GM12878 (cell line): ENCODE measurements at regions not wholly inside any gene's neighbourhood (a gene's known extent, or its start where the extent isn't known, plus 50 kb on each side); places are given as distances from the start of the nearest gene placed in this dataset.

Experiments used
- ATAC-seq: fragments of 200-7000 bp; cut with Tn5 transposase; 3 replicates; pipeline ENCODE4 v1.9.1; 2020; ENCODE audit warnings: mild to moderate bottlenecking, moderate library complexity
- BruUV-seq: library from RNA; stranded (reverse); fragments of 400-500 nt; replicated peaks from 2 replicates; lab custom pipeline; 2021; lab: Mats Ljungman, UMichigan
- CTCF ChIA-PET: fragments of 300-600 bp; sonication (Branson Sonifier 250); formaldehyde crosslinking; extraction: SDS; loops from one replicate; lab custom pipeline; 2021; ENCODE audit warnings: inconsistent platforms; lab: Yijun Ruan, JAX
- POLR2A ChIA-PET: fragments of 350-600 bp; formaldehyde crosslinking; extraction: SDS; loops from one replicate; lab custom pipeline; 2021; ENCODE audit warnings: inconsistent platforms; lab: Charles Lee
- RAD21 ChIA-PET: fragments of 300-600 bp; sonication (Branson Sonifier 250); formaldehyde crosslinking; loops from one replicate; lab custom pipeline; 2023; ENCODE audit warnings: antibody characterized with exemption; ENCODE audit not compliant: unreplicated experiment; lab: Charles Lee
- SMC1A ChIA-PET: fragments of 300-600 bp; sonication (Branson Sonifier 250); formaldehyde crosslinking; loops from one replicate; lab custom pipeline; 2023; ENCODE audit not compliant: unreplicated experiment, uncharacterized antibody; lab: Charles Lee
- DNase-seq: peaks from one replicate; pipeline ENCODE4 v3.0.0-alpha.2; 2011; ENCODE audit warnings: low read depth, low spot score
- FAIRE-seq: peaks from 3 replicates; lab custom pipeline; 2011; peaks lifted over from hg19 to GRCh38; lab: Jason Lieb, UNC
- H2AFZ ChIP-seq: 2 replicates; pipeline ENCODE4 v1.6.0; 2011; ENCODE audit warnings: low read depth, low read length, control low read depth; ENCODE audit not compliant: control insufficient read depth
- H3K27ac ChIP-seq: 2 replicates; pipeline ENCODE4 v1.5.1; 2011; ENCODE audit warnings: control low read depth; ENCODE audit not compliant: control insufficient read depth, insufficient read depth
- H3K27me3 ChIP-seq, 2 experiments: replicated peaks in 1 of 2; 2 replicates each; pipeline versions ENCODE4 v1.6.0 to v1.6.1; 2011; ENCODE audit warnings: low read length in 1 of 2; ENCODE audit not compliant: control insufficient read depth in 2 of 2, insufficient read depth in 2 of 2
- H3K36me3 ChIP-seq, 2 experiments: 2 replicates each; pipeline ENCODE4 v1.5.1; 2011; ENCODE audit warnings: low read length in 1 of 2; ENCODE audit not compliant: control insufficient read depth in 2 of 2, insufficient read depth in 2 of 2
- H3K4me1 ChIP-seq: 2 replicates; pipeline ENCODE4 v1.6.1; 2011; ENCODE audit warnings: mild to moderate bottlenecking, low read length, moderate library complexity, mixed read lengths; ENCODE audit not compliant: control insufficient read depth, insufficient read depth
- H3K4me2 ChIP-seq: 2 replicates; pipeline ENCODE4 v1.6.0; 2011; ENCODE audit warnings: control low read depth; ENCODE audit not compliant: control insufficient read depth, insufficient read depth
- H3K4me3 ChIP-seq: fragments of 200-600 bp; sonication (generic); 2 replicates; pipeline ENCODE4 v1.5.1; 2016
- H3K79me2 ChIP-seq: 2 replicates; pipeline ENCODE4 v1.6.0; 2011; ENCODE audit warnings: low read length; ENCODE audit not compliant: control insufficient read depth, insufficient read depth
- H3K9ac ChIP-seq: 2 replicates; pipeline ENCODE4 v1.8.0; 2011; ENCODE audit warnings: low read length, control low read depth, mixed read lengths; ENCODE audit not compliant: control insufficient read depth, insufficient read depth
- H3K9me3 ChIP-seq: replicated peaks from 3 replicates; pipeline ENCODE4 v1.5.1; 2011; ENCODE audit warnings: mild to moderate bottlenecking, low read length; ENCODE audit not compliant: control insufficient read depth, insufficient read depth
- H4K20me1 ChIP-seq: 2 replicates; pipeline ENCODE4 v1.6.0; 2011; ENCODE audit not compliant: control insufficient read depth, insufficient read depth
- BACH1 ChIP-seq: fragments of 450-650 bp; IDR thresholded peaks from 2 replicates; pipeline ENCODE4 v1.6.1; 2017; ENCODE audit warnings: mild to moderate bottlenecking, borderline replicate concordance
- BCL3 ChIP-seq: IDR thresholded peaks from 2 replicates; pipeline ENCODE4 v1.6.1; 2011; ENCODE audit warnings: borderline replicate concordance, low read depth, mild to moderate bottlenecking, moderate library complexity, low read length; ENCODE audit not compliant: insufficient read depth, poor library complexity, severe bottlenecking
- BMI1 ChIP-seq: fragments of 450-650 bp; IDR thresholded peaks from 2 replicates; pipeline ENCODE4 v1.6.1; 2016; ENCODE audit warnings: mild to moderate bottlenecking, moderate library complexity, borderline replicate concordance
- CBX3 ChIP-seq: fragments of 200-600 bp; sonication (generic); IDR thresholded peaks from 2 replicates; pipeline ENCODE4 v1.6.1; 2016; ENCODE audit warnings: low read depth, borderline replicate concordance
- CEBPB ChIP-seq, 2 experiments: fragments of 150-350 bp in 1 of 2; IDR thresholded peaks; 2 replicates each; pipeline ENCODE4 v1.6.1; 2012 to 2014; ENCODE audit warnings: low read depth in 2 of 2, low read length in 2 of 2, borderline replicate concordance in 1 of 2, inconsistent platforms in 1 of 2
- HDGF ChIP-seq: fragments of 450-650 bp; IDR thresholded peaks from 2 replicates; pipeline ENCODE4 v1.6.1; 2016; ENCODE audit warnings: antibody characterized with exemption
- IKZF2 ChIP-seq, 2 experiments: fragments of 450-650 bp; IDR thresholded peaks; 2 replicates each; pipeline ENCODE4 v1.6.1; 2017; ENCODE audit warnings: mild to moderate bottlenecking in 2 of 2, moderate library complexity in 2 of 2
- JUNB ChIP-seq: IDR thresholded peaks from 2 replicates; pipeline ENCODE4 v1.6.1; 2016; ENCODE audit warnings: antibody characterized with exemption, mild to moderate bottlenecking
- KLF5 ChIP-seq: fragments of 450-650 bp; IDR thresholded peaks from 2 replicates; pipeline ENCODE4 v1.6.1; 2014; ENCODE audit warnings: mild to moderate bottlenecking; ENCODE audit not compliant: partially characterized antibody
- RB1 ChIP-seq: fragments of 450-650 bp; formaldehyde crosslinking; IDR thresholded peaks from 2 replicates; pipeline ENCODE4 v1.6.1; 2017; ENCODE audit warnings: mild to moderate bottlenecking, borderline replicate concordance
- USF2 ChIP-seq: IDR thresholded peaks from 2 replicates; pipeline ENCODE4 v1.6.1; 2011; ENCODE audit warnings: low read depth, low read length, improper control_type of control experiment, borderline replicate concordance
- ZBTB11 ChIP-seq: fragments of 450-650 bp; formaldehyde crosslinking; IDR thresholded peaks from 2 replicates; pipeline ENCODE4 v1.5.0; 2022; ENCODE audit warnings: mild to moderate bottlenecking, missing genetic modification characterization
- WGBS: methylation state at CpG from one replicate; pipeline ENCODE4 v1.1.6; 2016; ENCODE audit warnings: low lambda C conversion rate; ENCODE audit not compliant: insufficient replicate concordance, insufficient coverage; ENCODE audit errors: missing lambda C conversion rate; 5-methylcytosine and 5-hydroxymethylcytosine counted together
- in situ Hi-C: fragments of 300-500 bp; cut with MboI; formaldehyde crosslinking; loops from 9 replicates; pipeline ENCODE4 v1.14.3; 2018; ENCODE audit warnings: mixed read lengths
- intact Hi-C: fragments of 100-400 bp; cut with micrococcal nuclease; formaldehyde crosslinking; loops from one replicate; pipeline ENCODE4 v1.14.2; 2022; ENCODE audit not compliant: unreplicated experiment

GRCh38 chr12:46438719-46439319, 66.2 kb upstream of the SLC38A2 start:
- no peak for ATAC-seq
- intact Hi-C loops (no loop called here), in situ Hi-C loops (no loop called here)
- CTCF ChIA-PET: no interaction called here
- Histone ChIP-seq H3K27me3 (no peaks in the 10 kb centered on the region), H3K9me3 (no peaks in the 10 kb centered on the region; the same call in 2 of the 3 replicates), H3K36me3 (no peaks in the 10 kb centered on the region), H3K27ac (no peak overlapping the region), H4K20me1 (no peaks in the 10 kb centered on the region), H3K4me2 (no peak overlapping the region), H3K9ac (no peak overlapping the region), H3K79me2 (no peaks in the 10 kb centered on the region), H2AFZ (no peak overlapping the region), H3K4me3 (no peak overlapping the region), H3K4me1 (no peaks in the 10 kb centered on the region)
- TF ChIP-seq KLF5 (no peak), BCL3 (no peak), BACH1 (no peak), USF2 (no peak), IKZF2 (IDR thresholded peaks at IDR 0.05) (no peak), ZBTB11 (no peak), CBX3 (no peak), HDGF (no peak), CEBPB (IDR thresholded peaks at IDR 0.05; ENCODE audit: borderline replicate concordance in 1 of 2, low read depth in 2 of 2, low read length in 2 of 2) (no peak), BMI1 (no peak), JUNB (no peak), RB1 (no peak)
- BruUV-seq: no TSS peak
- WGBS: 98% methylated on average over 7 of the region's 7 CpGs
- no peak for DNase-seq
- FAIRE-seq: no peak
- SMC1A ChIA-PET: no interaction called here
- POLR2A ChIA-PET: no interaction called here
- RAD21 ChIA-PET: no interaction called here
